HG02884 (cell line): ENCODE measurements at regions not wholly inside any gene's neighbourhood (a gene's known extent, or its start where the extent isn't known, plus 50 kb on each side); places are given as distances from the start of the nearest gene placed in this dataset.

Experiments
- ATAC-seq: cut with Tn5 transposase; IDR thresholded peaks from one replicate; pipeline ENCODE4 v1.9.1; 2021; ENCODE audit warnings: mild to moderate bottlenecking, moderate library complexity; ENCODE audit not compliant: unreplicated experiment

DNA sequence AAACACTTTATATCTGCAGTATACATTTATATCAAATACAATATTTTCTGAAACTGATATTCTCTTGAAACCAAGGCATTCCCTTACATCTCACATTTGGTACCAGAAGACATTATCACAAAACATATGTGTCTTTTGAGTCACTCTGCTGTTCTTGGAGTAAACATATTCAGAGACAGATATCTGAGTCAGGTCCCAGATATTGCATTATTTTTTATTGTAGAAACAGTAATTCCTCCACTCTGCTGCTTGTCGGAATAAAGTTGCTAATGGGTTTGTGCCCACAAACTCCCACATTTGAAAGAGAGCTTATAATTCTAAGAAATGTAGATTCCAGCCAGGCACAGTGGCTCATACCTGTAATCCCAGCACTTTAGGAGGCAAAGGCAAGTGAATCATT is 261.1 kb upstream of the DAPK1 start:
- ATAC-seq: no peak

DNA sequence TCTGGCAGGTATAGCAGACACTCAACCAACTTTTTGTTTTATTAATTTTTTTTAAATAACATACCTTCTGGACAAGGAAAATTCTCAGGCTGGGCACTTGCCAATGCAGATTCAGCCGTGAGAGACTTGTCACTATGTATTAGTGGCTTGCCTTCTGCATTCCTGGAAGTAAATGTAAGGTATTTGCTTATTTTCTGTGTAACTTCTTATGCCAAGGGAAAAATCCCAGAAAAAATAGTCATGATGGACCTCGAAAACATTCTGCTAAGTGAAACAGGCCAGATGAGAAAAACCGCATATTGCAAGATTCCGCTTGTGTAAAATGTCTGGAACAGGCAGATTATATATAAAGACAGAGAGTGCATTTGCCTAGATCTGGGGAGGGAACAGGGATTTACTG is 260.3 kb upstream of the DAPK1 start:
- no peak for ATAC-seq

DNA sequence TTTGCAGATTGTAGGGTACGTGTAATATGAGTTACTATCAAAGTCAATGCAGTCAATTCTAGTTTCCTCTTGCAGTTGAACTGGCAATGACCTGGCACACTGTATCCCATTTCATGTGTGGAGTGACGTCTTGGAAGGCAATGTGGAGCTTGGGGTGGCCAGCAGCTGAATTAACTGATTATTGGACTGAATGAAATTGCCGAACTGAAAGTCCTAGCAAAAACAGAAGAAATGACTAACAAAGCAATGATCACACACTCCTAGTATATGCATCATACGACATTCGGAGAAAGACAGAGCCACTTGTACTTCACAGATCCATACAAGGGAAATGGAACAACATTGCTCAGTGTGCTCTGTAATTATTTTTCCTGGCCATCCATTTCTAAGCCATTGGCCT is 259.1 kb upstream of the DAPK1 start:
- ATAC-seq: no peak

DNA sequence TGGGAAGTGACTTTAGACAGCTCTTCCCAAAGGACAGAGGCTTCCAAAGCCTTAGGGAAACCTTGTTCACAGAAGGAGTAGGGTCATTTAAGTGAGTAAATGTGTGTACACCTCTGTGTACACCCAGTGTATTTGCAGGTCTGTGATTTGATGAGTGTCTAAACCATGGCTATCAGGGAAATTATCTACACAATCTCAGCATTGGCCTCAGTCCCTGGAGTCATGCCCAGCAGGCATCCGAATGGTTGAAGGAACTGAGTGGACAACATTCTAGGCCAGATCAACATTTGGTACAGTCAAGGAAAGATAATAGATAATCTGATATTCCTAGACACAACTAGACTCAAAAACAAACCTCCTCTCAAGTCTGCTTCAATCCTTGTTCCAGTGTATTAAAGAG is 258.4 kb upstream of the DAPK1 start:
- no peak for ATAC-seq

DNA sequence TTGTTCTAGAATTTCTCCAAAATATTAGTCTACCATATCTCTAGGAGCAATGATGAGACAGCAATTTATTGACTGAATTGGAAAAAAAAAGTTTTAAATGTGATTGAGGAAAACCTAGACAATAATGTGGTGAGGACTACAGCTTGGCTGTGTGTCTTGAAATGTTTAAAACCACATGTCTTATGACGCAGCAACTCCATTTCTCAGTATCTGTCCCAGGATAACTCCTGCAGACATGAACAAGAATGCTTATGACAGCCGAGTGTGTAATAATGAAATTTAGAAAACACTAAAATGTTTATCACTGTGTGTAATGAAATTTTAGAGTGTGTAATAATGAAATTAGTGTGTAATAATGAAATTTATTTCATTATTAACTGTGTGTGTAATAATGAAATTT is 254.1 kb upstream of the DAPK1 start:
- no peak for ATAC-seq

DNA sequence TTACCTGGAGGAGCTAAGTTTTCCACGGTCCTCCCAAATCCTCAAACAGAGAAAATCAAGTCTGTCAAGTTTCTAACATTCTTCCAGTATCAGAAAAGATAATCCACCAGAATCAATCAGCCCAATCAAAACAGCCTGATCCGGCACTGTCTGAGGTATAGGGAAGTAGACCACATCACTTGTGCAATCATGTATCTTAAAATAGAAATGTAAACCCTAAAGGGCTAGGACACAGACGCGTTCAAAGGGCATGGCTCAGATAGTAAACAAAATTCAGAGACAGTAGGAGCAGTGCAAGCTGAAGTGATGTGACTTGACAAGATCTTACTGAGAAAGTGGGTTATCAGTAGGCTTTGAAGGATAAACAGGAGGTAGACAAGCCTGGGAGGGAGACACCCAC is 252.4 kb upstream of the DAPK1 start:
- no peak for ATAC-seq

DNA sequence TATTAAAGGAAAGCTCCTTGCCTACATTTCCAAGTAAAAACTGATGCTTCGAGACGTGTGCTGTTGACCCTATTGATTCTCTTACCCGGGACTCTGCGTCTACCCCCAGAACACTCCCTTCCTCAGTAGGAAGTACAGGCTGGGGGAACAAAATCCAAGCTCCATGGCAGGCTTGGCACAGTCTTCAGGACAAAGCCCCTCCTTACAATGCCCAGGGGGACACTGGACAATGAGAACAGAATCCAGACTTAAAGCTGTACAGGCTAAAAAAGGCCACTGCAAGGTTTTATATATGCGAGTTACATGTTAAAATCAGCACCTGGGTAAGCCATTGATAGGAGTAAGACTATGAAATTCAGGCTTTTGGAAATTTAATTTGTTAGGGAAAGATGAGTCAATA is 250.6 kb upstream of the DAPK1 start:
- ATAC-seq: no peak

DNA sequence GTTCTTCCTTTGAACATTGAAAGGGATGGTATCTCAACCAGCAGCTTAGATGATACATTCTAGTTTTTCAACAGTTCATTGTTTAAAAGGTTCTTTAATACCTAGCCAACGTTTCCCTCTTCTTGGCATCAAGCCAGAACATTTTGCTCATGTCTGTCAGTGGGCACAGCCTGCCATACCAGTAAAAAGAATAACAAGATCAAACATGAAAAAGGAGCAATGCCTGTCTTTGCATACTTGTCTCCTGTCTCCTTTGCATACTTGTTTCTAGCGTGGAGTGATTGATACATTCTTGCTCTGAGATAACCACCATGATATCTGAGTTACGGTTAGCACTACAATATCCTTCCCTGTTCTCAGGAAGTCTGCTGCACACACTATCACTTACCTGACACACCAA is 248.6 kb upstream of the DAPK1 start:
- no peak for ATAC-seq

DNA sequence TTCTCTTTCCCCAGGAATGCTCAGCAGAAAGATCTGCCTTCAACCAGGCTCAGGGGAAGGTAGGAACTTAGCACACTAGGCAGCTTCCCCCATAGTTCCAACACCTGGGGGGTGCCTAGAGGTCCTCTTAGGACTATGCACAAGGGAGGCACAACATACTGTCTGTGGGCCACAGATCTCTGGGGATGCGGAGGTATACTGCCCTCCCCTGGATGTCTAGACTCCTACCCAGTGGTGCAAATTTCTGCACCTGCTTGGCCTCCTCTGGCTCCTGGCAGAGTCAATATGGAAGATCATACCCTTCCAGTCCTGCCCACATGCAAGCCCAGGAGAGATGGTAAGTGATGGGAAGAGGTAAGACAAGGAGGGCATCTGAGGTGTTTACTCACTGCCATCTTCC is 247.5 kb upstream of the DAPK1 start:
- no peak for ATAC-seq

DNA sequence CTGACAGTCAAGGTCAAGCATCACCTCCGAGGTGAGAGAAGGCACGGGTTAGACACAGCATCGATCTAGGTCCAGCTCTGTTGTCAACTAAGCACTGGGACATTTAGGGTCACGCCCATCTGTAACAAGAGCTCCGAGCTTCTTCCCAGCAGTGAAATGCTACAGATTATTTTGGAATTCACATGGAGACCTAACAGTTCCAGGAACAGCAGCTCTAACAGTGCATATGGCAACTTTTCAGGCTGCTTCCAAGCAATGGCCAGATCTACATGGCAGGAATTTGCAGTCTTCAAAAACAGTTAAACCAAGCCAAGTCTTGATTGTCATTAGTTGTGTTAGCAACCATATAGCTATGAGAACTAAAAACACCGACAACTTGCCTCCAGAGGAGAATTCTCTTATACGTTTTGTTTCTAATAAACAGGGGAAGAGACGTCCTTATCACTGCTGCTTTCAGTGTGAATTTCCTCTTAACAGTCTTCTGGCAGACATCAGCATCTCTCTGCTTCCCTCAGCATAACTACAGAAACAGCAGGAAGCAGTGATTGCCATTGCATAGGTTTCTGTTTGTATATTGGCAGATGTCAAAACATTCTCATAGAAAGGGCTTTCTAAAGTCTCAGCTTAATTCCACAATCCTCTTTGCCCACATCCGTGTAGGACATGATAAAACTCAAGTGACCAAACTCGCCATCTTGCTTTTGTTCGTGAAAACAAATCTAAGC is 242.1 kb upstream of the DAPK1 start:
- ATAC-seq: no peak

DNA sequence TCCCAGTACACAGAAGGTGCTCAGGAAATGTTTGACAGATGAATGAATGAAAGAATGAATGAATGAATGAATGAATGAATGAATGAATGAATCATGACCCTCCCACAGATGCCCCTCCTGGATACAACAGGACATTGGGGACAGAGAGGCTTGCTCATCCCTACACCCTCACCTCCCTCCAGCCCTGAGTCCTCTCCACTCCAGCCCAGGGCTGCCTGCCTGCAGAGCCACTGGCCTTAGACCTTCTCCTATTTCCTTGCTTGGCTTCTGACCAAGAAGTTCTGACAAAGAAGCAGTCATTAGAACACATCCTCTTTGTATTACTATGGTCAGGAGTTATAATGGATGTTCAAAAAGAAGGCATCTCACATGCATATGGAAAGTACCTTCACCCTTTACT is 240.7 kb upstream of the DAPK1 start:
- no peak for ATAC-seq

DNA sequence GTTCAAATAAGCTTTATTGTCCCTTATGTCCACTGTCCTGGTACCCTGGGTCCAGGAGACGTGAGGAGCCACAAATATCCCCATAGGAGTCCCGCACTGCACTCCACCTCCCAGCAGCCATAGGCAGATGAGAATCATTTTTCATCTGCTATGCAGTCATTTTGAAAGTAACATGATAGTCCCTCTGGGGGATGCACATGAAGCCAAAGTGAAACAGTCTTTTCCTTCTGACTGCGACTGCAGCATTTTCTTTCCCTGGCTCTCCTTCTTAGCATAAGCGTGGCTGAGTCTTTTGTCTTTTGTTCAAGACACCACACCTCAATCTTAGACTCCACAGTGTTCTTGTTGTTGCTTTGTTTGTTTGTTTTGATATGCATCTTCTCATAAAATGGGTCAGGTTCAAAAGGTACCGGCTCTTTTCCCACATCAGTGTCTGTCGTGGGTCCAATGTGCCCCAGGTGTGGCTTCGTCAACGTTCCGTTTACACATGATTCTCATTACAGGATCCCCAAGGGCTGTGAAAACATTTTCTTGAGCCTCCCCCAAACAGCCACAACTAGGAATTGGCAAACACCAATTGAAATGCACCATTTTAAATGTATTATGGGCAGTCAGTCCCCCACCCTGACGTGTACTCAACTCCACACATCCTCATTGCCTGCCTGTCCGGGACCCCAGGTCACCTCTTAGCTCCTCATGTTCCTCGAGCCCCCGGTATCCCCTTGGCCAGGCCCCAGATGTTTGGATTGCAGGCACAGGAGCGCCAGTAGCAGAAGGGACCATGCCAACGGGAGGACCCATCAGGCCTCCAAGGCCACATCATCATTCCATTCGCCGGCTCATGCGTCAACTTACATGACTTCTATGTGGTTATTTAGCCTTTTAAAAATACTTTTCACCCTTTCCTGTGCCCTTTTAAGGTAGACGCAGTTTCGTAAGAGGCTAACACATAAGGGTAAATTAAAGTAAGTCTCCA is 237.8 kb upstream of the DAPK1 start:
- ATAC-seq: no peak

DNA sequence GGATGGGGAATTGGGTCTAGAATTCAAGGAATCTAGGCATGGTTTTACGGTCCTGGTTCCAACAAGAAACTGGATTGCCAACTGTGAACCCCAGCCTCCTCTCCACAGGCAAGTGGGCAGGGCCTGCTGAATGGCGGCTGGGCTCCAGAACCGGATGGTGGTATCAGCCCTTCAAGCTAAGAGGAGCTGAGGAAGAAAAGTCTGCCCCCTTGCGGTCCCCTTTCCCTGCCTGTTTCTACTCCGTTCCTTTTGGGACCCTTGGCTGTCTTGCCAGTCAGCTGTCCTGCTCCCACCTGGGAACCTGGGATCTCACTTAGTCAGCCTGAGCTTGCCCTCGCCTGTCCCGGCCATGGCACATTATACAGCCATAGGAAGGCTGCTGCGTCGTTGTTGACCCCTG is 234.4 kb upstream of the DAPK1 start:
- ATAC-seq: no peak

DNA sequence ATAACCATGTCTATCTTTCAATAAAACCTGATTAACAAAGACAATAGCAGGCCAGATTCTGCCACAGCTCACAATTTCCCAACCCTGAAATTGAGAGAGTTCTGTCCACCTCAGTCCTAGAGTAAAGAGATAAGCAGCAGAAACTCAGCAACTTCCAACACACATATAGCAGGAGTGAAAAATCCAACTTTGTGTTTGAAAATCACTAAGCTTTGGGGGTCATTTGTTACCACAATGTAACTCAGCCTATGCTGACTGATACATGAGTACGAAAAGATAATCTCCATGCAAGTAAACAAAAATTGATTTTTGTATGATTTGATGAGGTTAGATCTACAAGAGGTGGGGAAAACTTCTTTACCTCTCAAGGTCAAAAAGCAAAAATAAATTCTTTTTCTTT is 231.0 kb upstream of the DAPK1 start:
- no peak for ATAC-seq

DNA sequence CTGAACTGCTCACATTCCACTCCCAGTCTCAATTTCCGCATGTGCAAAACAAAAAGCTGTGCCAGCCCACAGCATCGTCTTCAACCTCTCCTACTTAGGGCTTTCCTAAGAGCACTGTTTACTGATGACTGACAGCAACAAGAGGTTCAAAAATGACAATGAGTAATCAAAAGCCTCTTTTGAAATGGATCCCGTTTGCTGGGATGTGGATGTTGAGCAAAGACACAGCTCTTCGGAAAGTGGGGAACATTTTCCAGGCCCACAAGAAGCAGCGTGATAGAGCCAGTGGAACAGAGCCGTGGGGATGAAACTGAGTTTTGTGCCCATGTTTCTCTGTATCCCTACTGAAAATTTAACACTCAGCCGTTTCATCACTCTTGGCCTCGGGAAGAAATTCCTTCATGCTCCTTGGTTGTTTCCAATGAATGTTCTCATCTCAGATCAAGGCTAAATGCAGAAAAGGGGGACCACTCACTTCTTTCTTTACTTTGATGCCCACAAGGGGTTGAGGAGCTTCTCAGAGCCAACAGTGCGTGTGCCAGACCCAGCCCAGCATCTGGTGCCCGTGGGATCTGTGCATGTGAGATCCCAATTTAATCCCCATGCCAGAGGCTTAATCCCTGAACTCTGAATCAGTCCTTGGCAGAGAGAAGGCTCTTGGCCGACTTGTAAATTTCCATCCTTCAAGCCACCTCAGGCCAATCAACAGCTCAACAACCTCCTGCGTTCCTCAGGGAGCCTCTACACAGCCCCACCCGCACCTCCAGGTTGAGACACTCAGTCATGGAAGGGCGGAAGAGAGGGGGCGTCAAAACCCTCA is 230.2 kb upstream of the DAPK1 start:
- ATAC-seq: no peak

DNA sequence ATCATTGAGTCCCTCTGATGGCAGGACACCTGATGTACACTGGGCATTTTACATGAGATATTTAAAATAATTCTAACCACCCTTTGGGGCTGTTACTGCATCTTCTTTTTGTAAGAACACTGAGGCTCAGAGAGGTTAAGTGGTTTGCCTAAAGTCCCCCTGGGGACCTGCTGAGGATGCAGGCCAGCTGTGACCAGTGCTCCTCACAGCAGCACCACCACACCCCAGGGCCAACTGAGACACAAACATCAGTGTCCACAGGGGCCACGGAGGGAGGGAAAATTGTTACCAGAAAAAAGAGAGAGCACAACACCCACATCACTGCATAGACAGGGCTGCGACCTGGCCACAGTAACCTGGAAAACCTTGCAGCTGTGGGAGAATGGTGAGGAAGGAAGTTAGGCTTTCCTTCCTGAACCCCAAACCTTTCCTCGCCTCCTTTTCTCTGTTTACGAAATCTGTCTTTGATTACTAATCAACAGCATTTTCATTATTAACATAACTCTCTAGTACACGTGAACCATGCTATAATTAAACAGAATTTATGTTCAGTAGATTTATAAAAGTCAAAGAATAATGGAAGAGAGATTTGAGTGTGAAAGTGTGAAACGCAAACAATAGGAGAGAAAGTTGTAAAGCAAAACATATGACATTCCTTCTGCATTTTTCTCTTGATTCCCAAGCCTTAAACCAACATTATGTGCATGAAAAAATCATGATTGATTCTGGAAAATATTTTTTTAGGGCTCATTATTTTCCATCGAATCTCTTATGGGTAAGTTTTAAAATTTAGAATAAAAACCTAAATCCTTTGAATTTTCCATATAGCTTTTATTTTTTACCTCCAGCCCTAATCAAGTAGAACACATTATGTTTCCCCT is 228.1 kb upstream of the DAPK1 start:
- ATAC-seq: no peak

DNA sequence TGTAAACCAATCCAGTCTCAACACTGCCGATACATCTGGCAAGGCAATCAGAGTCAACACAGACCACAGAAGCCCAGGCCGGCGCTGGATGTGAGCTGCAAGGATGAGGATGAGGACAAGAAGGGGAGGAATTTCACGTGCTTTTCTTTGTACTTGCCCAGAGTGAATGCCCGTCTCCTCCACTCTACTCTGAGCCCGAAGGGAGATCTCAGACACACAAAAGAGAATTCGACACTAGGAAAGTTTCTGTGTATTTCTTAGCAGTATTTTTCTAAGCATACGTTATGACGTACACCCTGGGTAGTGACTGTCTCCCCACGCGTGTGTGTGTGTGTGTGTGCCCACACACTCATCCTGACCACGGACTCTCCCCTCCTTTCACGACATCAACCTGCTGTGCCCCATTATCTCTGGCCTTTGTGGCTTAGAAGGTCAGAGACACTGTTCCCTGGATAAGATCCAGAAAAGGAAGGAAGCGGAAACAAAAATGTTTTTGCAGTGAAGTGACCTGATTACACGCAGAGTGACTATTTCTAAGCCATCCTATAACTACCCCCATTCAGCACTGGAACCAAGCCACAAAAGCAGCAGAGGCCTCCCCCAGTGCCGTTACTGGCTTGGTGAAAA is 227.3 kb upstream of the DAPK1 start:
- no peak for ATAC-seq

DNA sequence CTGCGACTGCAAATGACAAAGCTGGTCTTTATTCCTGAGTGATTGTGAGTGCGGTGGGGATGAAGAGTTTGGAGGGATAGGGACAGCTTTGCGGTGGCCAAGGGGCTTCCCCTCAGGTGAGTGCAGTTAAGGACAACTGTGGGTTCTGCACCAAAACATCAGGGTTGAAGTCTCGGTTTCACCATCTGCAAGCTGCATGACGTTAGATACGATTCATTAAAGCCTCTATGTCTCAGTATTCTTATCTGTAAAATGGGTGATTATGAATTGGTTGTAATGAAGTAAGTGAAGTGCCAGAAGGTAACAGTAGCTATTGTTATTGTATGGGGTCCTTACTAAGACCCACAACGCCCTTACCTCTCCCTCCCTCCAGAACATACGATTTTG is 226.8 kb upstream of the DAPK1 start:
- no peak for ATAC-seq

DNA sequence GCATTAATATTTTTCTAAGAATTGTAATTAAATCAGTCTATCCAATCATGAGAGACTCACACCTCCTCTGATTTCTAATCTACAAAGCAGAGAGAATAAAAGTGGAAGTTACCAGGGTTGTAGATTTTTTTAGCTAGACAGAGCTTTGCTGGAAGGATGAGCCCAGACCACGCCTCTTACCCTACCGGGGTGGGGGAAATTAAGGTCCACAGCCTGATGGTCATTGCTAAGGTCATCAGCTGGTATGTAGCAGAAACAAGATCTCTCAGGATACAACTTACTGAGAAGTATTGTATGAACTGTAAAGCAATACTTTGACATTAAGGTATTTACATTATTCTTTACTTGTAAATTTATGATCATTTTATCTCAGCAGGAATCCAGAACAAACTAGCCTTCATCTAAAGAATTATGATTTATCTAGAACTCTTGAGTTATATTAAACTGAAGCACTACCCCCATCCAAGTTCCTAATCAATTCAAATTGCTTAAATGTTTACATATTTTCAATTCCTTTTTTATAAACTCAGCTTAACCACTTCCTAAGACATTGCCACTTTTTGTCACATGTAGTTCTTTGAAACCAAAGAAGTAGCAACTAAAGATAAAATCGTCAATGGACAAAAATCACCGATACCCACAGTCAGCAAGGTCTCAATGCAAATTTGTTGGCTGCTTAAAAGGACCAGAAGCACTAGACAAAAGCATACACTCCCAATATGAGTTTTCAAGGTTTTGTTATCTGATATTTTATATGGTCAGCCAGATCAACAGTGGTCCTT is 225.8 kb upstream of the DAPK1 start:
- ATAC-seq: no peak
